Testis (tissue), 2 donors: ENCODE measurements at regions not wholly inside any gene's neighbourhood (a gene's known extent, or its start where the extent isn't known, plus 50 kb on each side); places are given as distances from the start of the nearest gene placed in this dataset.

Experiments used
- POLR2A ChIP-seq: fragments of 450-650 bp; IDR thresholded peaks from one replicate; pipeline ENCODE4 v1.6.1; 2017; ENCODE audit warnings: antibody characterized with exemption, mild to moderate bottlenecking, moderate library complexity
- TF ChIP-seq, protein P1 (sequence below), 3 experiments: fragments of 450-650 bp in 2 of 3; fragments of 200-600 bp in 1 of 3; sonication (generic) in 1 of 3; IDR thresholded peaks; one replicate each; pipeline ENCODE4 v1.5.1; 2016 to 2019; ENCODE audit warnings: antibody characterized with exemption in 3 of 3, mild to moderate bottlenecking in 2 of 3, moderate library complexity in 1 of 3

DNA sequence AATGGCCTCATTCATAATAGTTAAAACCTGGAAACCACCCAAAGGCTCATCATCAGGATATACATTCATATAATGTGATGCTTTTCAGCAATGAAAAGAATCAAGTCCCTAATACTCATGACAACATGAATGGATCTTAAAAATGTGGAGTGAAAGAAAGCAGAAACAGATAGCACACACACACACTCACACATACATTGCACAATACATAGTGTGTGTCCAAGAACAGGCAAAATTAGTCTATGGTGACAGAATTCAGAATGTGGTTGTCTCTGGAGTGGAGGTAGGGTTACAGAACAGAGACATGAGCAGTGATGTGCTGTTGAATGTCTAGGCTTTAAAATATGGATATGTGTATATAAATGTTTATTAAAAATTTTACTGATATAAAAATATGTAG is 419.9 kb upstream of the PCDH15 start:
- TF ChIP-seq POLR2A = no peak
- TF ChIP-seq, protein P1, sequence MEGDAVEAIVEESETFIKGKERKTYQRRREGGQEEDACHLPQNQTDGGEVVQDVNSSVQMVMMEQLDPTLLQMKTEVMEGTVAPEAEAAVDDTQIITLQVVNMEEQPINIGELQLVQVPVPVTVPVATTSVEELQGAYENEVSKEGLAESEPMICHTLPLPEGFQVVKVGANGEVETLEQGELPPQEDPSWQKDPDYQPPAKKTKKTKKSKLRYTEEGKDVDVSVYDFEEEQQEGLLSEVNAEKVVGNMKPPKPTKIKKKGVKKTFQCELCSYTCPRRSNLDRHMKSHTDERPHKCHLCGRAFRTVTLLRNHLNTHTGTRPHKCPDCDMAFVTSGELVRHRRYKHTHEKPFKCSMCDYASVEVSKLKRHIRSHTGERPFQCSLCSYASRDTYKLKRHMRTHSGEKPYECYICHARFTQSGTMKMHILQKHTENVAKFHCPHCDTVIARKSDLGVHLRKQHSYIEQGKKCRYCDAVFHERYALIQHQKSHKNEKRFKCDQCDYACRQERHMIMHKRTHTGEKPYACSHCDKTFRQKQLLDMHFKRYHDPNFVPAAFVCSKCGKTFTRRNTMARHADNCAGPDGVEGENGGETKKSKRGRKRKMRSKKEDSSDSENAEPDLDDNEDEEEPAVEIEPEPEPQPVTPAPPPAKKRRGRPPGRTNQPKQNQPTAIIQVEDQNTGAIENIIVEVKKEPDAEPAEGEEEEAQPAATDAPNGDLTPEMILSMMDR (IDR thresholded peaks at IDR 0.05) = no peak
